GM12891 (cell line): ENCODE measurements at regions not wholly inside any gene's neighbourhood (a gene's known extent, or its start where the extent isn't known, plus 50 kb on each side); places are given as distances from the start of the nearest gene placed in this dataset.
"Not testable (repeated sequence)": the region's sequence is repeated elsewhere in the genome, so short reads cannot be mapped to it uniquely, and the experiment has no call there.

Experiments used
- DNase-seq: peaks from one replicate; pipeline ENCODE4 v3.0.0; 2011; ENCODE audit warnings: low spot score; ENCODE audit not compliant: insufficient read length
- FAIRE-seq: peaks from 2 replicates; lab custom pipeline; 2011; peaks lifted over from hg19 to GRCh38; lab: Jason Lieb, UNC
- PAX5 ChIP-seq: IDR thresholded peaks from 2 replicates; pipeline ENCODE4 v1.6.1; 2011; ENCODE audit warnings: low read length, moderate library complexity, mild to moderate bottlenecking; ENCODE audit not compliant: insufficient read depth, severe bottlenecking
- POLR2A ChIP-seq: IDR thresholded peaks from 2 replicates; pipeline ENCODE4 v1.6.1; 2011; ENCODE audit warnings: low read depth, low read length, control low read depth
- POLR2AphosphoS5 ChIP-seq: IDR thresholded peaks from 2 replicates; pipeline ENCODE4 v1.6.1; 2011; ENCODE audit warnings: low read depth, low read length, control low read depth
- POU2F2 ChIP-seq: IDR thresholded peaks from 2 replicates; pipeline ENCODE4 v1.6.1; 2011; ENCODE audit warnings: low read depth, mild to moderate bottlenecking, control low read depth, low read length, moderate library complexity
- SPI1 ChIP-seq: IDR thresholded peaks from 2 replicates; pipeline ENCODE4 v1.6.1; 2011; ENCODE audit warnings: low read depth, low read length, control low read depth
- TAF1 ChIP-seq: IDR thresholded peaks from 2 replicates; pipeline ENCODE4 v1.6.1; 2011; ENCODE audit warnings: low read depth, low read length, control low read depth

GRCh38 chr15:44836094-44836493 is 99.8 kb downstream of the TRIM69 start:
- FAIRE-seq (no peak), DNase-seq (no peak)
- TF ChIP-seq SPI1 (no peak), POU2F2 (no peak), POLR2A (no peak), POLR2AphosphoS5 (no peak), TAF1 (no peak), PAX5 (no peak)

- FAIRE-seq = peak; percentile 13
- DNase-seq = not testable (repeated sequence)
These were observed 102.6 kb downstream of the TRIM69 start for GRCh38 chr15:44838929-44839328.

- FAIRE-seq, DNase-seq: not testable (repeated sequence)
These were observed 105.4 kb downstream of the TRIM69 start for GRCh38 chr15:44841762-44842161.

- not testable (repeated sequence) for FAIRE-seq, DNase-seq
These were observed 106.6 kb downstream of the TRIM69 start for GRCh38 chr15:44842883-44843282.

GRCh38 chr15:44844936-44845335 is 108.6 kb downstream of the TRIM69 start:
- not testable (repeated sequence) for FAIRE-seq, DNase-seq

- not testable (repeated sequence) for DNase-seq
These were observed 109.8 kb downstream of the TRIM69 start for GRCh38 chr15:44846156-44846555.

GRCh38 chr15:44847555-44847954 is 108.9 kb upstream of the TERB2 start:
- FAIRE-seq = peak; percentile 71
- DNase-seq = not testable (repeated sequence)

More at GRCh38 chr15:44846156-44846555, 109.8 kb downstream of the TRIM69 start:
- FAIRE-seq = peak; percentile 20

- FAIRE-seq, DNase-seq: not testable (repeated sequence)
These were observed 107.6 kb upstream of the TERB2 start for GRCh38 chr15:44848859-44849258.

GRCh38 chr15:44849701-44850403 is 106.6 kb upstream of the TERB2 start:
- not testable (repeated sequence) for FAIRE-seq, DNase-seq

- DNase-seq = peak; percentile 16
- peak; percentile 90 for FAIRE-seq
- 0 out of 2 replicates have a peak, but pooled peaks have one; percentile 26 for TF ChIP-seq POLR2AphosphoS5
- peak; percentile 35; the same call in 1 of the 2 replicates for TF ChIP-seq POU2F2
These were observed 103.1 kb upstream of the TERB2 start for GRCh38 chr15:44853304-44853950.

- not testable (repeated sequence) for DNase-seq, FAIRE-seq
These were observed 101.8 kb upstream of the TERB2 start for GRCh38 chr15:44854696-44855095.

GRCh38 chr15:44856284-44856683 is 100.2 kb upstream of the TERB2 start:
- not testable (repeated sequence) for DNase-seq, FAIRE-seq

- DNase-seq, FAIRE-seq: not testable (repeated sequence)
These were observed 99.2 kb upstream of the TERB2 start for GRCh38 chr15:44857164-44857710.

GRCh38 chr15:44859088-44859487 is 97.4 kb upstream of the TERB2 start:
- not testable (repeated sequence) for FAIRE-seq, DNase-seq

GRCh38 chr15:44860168-44860567 is 96.3 kb upstream of the TERB2 start:
- peak; percentile 20 for FAIRE-seq
- DNase-seq = not testable (repeated sequence)
